ENCODE measurements at regions not wholly inside any gene's neighbourhood (a gene's known extent, or its start where the extent isn't known, plus 50 kb on each side); places are given as distances from the start of the nearest gene placed in this dataset.

DNA sequence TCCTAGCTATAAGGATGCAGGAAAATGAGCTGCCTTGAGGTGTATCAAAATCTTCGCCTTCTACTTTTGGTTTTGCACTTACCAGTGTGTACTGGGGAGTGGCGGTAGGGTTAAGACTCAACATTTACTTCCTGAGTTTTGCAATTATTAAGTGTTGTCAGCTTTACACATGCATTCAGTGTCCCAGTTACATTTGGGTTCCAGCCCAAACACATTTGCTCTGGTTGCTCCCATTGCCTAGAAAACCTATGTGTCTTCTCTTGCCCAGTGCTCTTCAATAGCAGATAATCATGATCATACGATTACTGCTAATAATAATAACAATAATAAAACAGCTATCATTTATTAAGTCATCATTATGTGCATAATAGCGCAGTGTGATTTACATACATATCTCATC, 241.5 kb upstream of the PAPPA start:
- intact Hi-C loops (cut with micrococcal nuclease; ENCODE audit: unreplicated experiment), result no loop called here
- TF ChIP-seq STAG1 (CRISPR knock-in tag; IDR thresholded peaks at IDR 0.05), result no peak
- TF ChIP-seq ZFP62 (CRISPR knock-in tag; IDR thresholded peaks at IDR 0.05), result no peak
- TF ChIP-seq HIVEP1 (CRISPR knock-in tag; IDR thresholded peaks at IDR 0.05), result no peak
- no peak for TF ChIP-seq NPAS2 (CRISPR knock-in tag; IDR thresholded peaks at IDR 0.05; ENCODE audit: borderline replicate concordance)
- TF ChIP-seq TCF7 (IDR thresholded peaks at IDR 0.05; ENCODE audit: low read depth), result no peak
- TF ChIP-seq, protein P1, sequence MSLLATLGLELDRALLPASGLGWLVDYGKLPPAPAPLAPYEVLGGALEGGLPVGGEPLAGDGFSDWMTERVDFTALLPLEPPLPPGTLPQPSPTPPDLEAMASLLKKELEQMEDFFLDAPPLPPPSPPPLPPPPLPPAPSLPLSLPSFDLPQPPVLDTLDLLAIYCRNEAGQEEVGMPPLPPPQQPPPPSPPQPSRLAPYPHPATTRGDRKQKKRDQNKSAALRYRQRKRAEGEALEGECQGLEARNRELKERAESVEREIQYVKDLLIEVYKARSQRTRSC (CRISPR knock-in tag; IDR thresholded peaks at IDR 0.05; ENCODE audit: low read depth), result no peak
- TF ChIP-seq ZFP36 (IDR thresholded peaks at IDR 0.05; ENCODE audit: borderline replicate concordance, low read depth, low read length, partially characterized antibody), result no peak
- TF ChIP-seq, protein P2, sequence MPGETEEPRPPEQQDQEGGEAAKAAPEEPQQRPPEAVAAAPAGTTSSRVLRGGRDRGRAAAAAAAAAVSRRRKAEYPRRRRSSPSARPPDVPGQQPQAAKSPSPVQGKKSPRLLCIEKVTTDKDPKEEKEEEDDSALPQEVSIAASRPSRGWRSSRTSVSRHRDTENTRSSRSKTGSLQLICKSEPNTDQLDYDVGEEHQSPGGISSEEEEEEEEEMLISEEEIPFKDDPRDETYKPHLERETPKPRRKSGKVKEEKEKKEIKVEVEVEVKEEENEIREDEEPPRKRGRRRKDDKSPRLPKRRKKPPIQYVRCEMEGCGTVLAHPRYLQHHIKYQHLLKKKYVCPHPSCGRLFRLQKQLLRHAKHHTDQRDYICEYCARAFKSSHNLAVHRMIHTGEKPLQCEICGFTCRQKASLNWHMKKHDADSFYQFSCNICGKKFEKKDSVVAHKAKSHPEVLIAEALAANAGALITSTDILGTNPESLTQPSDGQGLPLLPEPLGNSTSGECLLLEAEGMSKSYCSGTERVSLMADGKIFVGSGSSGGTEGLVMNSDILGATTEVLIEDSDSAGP (CRISPR knock-in tag; IDR thresholded peaks at IDR 0.05; ENCODE audit: borderline replicate concordance), result no peak
- TF ChIP-seq ZNF883 (CRISPR knock-in tag; IDR thresholded peaks at IDR 0.05; ENCODE audit: not compliant biosample characterization), result no peak
- TF ChIP-seq FOXP1 (IDR thresholded peaks at IDR 0.05), result no peak
- no peak for TF ChIP-seq FOXP1 (CRISPR knock-in tag; IDR thresholded peaks at IDR 0.05)
- CTCF ChIA-PET (ENCODE audit: low intra/inter-chr PET ratio, low total read pairs), result no interaction called here

More for the DNA sequence above, 241.5 kb upstream of the PAPPA start:
- Histone ChIP-seq H3K4me3 (replicated peaks in 1 of 3; ENCODE audit: insufficient read depth in 1 of 3, low read depth in 2 of 3, low read length in 3 of 3) (no peak overlapping the region), H4K20me1 (ENCODE audit: insufficient read depth, low read length) (no peaks in the 10 kb centered on the region), H3K9ac (ENCODE audit: insufficient read depth, low read depth, low read length) (no peak overlapping the region), H3K27me3 (ENCODE audit: control insufficient read depth in 1 of 2, insufficient read depth in 2 of 2, low read length in 2 of 2) (no peaks in the 10 kb centered on the region; a peak in 1 of 5 replicates), H3K4me1 (ENCODE audit: insufficient read depth, low read length) (no peaks in the 10 kb centered on the region; the same call in 1 of the 2 replicates), H3K9me3 (ENCODE audit: low read length) (no peaks in the 10 kb centered on the region), H2AFZ (ENCODE audit: low read length) (no peak overlapping the region), H3K36me3 (replicated peaks in 1 of 2; ENCODE audit: control insufficient read depth in 1 of 2, insufficient read depth in 2 of 2, low read length in 2 of 2) (no peaks in the 10 kb centered on the region), H3K4me2 (ENCODE audit: low read depth, low read length) (no peak overlapping the region), H3K79me2 (ENCODE audit: insufficient read depth, low read length) (no peaks in the 10 kb centered on the region), H3K27ac (ENCODE audit: extremely low read length, insufficient read depth, low read length) (no peak overlapping the region)
- no peak for ATAC-seq
- no peak for DNase-seq (ENCODE audit: low spot score)
- WGBS (ENCODE audit: low lambda C conversion rate), result 75% methylated on average over 4 of the region's 4 CpGs
- no peak for FAIRE-seq
- in situ Hi-C loops (cut with HindIII; ENCODE audit: extremely low pct_ligation_motif_present, low pct_unique_long_range_greater_than_20kb), result no loop called here
- BruUV-seq (replicated peaks), result no TSS peak
- POLR2A ChIA-PET, result no interaction called here
